ENCODE measurements at regions not wholly inside any gene's neighbourhood (a gene's known extent, or its start where the extent isn't known, plus 50 kb on each side); places are given as distances from the start of the nearest gene placed in this dataset.

DNA sequence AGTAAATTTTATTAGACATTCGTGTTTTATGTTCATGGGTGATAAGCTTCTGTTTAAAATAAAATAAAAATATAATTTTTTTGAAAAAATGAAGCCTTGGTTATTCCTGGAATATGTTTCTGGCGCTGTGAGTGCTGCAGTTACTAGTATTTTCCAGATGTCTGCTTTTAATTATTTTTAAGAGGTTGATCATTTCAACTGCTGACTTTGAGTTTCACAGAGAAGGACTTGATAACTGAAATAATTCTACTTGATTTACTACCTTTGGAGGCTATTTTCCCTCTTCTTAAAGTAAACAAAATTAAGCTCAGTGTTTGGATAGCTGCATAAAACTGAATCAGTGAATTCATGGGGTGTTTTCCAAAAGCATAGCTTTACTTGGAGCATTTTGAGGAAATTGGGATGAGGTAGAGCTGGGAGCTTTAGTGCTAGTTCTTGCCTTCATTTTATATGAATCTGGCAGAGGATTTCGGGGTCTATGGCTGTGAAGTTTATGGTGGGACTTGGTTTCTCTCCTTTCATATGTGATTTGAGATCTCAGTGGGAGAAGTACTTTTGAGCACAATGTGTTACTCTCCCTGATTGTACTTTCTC, 666.5 kb downstream of the DCDC2C start:
- DNase-seq (ENCODE audit: low spot score), result no peak

DNA sequence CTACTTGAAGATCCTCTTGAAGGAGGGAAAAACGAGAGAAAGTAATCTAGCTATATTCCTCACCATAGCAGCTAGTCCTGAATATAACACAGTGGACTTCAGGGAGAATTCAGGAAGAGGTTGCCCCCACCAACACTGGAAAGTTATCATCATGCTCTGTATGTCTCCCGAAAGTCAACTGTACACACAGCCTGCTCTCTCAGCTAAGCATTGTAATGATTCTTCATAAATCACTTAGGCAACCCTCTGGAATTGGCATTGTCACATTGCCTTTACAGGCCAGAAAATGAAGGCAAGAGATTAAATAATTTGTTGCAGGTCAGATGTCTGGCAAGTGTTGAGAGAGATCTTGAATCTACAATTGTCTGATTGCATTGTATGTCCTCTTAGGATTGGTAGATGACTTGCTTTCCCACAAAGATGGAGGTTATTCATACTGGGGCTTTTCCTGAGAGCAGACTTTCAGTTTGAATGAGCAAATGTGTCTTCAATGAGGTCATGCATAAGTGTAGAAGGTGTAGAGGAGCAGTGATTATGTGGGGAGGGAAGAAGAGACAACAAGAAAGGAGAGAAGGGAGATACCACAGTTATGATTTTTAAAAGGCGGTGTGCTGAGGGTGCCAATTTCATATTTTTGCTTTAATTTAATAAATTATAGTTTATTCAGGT, 667.2 kb downstream of the DCDC2C start:
- DNase-seq (ENCODE audit: low spot score), result no peak

DNA sequence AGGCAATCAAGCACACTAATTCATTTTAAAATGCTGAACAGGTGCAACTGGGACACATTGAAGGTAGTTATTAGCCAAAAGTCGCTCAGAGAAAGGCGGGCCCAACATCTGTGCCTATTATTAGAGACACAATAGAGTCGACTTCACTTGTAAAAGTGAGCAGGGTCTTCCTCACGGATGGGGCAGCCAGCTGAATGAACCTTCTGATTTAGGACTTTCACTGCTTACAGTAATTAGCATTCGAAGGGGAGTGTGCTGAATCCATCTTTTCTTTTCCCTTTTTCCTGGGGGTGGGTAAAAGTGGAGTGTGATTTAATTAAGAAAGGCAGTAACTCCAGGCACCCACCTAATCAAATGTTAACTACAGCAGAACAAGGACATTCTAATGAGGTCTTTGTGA, 677.7 kb downstream of the DCDC2C start:
- no peak for DNase-seq (ENCODE audit: low spot score)

DNA sequence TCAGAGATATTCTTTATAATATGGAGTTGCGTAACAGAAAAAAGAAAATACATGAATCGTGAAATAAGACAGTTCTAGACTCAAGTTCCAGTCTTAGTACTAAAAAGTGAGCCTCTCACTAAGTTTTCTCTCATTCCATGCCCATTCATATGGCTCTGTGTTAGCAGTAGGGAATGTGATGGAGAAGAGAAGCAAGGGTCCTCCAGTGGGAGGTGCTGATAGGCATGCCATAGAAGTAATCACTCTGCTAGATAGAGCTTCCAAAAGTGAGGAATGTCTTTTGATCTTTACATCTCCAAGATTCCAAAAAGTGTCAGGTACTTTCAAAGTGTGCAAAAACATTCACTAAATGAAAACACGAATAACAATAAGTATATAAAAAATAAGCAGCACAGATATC, 678.4 kb downstream of the DCDC2C start:
- no peak for DNase-seq (ENCODE audit: low spot score)

DNA sequence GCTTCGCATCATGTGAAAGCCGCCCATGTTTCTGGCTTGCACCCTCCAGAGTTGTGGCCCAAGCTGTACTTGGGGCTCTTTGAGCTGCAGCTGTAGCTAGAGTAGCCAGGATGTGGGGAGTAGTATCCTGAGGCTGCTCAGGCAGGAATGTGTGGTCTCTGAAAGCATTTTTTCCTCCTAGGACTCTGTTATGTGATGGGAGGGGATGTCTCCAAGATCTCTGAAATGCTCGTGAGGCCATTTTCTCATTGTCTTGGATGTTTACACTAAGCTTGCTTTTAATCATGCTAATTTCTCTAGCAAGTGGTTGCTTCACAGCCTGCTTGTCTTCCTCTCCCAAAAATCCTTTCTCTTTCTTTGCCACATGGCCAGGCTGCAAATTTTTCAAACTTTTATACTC, 687.6 kb downstream of the DCDC2C start:
- no peak for DNase-seq (ENCODE audit: low spot score)

DNA sequence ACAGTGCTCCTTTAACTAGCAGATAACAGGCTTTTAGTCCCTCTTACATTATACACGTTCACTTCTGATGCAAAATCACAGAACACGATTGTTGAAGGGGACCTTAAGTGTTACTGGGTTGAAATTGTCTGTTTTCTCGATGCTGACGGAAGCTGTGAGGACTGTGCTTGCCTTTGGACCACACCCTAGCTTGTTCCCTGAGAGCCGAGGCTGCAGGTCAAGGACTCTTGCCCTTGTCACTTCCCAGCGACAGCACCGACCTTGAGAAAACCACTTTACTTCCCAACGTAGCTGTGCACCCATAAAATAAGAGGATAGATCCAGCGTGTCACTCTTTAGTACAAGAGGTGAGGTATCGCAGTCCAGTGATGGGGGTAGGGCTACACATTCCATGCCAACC, 701.0 kb downstream of the DCDC2C start:
- DNase-seq (ENCODE audit: low spot score), result no peak

DNA sequence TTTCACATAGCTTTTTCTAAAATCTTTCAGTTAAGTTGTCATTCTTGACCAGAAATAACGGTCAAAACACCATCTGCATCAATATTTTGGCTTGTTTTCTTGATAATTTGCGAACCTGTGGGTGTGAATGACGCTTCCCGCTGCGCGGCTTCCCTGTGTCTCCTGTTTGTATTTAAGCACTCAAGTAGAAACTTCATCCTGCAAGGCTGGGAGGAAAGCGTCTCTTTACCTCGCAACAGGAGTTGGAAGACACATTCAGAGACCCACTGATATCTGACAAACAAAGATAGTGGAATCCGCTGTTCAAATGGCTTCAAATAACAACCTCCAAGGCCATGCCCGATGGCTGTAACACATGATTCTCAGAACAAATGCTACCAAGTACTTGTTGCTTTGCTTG, 704.9 kb downstream of the DCDC2C start:
- DNase-seq (ENCODE audit: low spot score), result no peak

DNA sequence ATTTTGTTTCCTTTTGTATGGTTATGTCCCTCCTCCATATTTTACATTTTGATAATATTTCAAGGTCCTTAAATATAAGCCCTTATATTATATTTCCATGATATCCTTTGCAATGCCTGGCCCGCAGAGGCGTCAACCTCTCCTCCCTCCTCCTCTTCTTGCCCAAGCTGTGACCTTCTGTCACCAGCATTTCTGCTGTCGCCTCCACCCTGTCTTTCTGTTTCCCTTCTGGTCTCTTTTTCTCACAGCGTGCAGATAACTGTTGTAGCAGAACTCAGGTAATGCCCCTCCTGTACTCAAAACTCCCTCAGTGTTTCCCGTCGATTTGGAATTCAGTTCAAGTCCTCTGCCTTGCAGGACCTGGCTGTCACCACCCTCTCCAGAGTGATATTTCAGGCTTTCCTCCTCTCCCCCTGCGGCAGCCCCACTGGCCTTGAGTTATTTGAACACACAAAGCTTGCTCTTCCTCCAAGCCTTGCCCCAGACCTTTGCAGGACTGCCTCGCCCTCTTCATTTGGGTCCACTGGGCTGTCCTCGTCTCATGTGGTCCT, 709.3 kb downstream of the DCDC2C start:
- no peak for DNase-seq (ENCODE audit: low spot score)

DNA sequence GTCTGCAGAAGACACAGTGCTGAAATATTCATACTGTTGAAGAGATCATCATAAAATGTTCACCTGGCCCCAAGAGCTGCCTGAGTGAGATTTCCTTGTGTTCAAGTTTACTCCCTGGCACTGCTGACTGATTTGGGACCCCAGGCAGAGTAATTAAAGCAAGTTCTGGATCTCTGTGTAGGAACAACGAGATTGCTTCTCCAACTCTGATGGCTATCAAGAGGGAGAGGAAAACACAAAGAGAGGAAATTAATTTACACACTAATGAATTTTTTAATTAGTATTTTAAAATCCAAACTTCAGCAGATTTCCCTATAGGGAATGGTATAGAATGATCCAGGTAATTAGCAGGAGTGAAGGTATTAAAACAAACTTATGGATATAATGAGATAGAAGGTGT, 711.8 kb downstream of the DCDC2C start:
- DNase-seq (ENCODE audit: low spot score), result no peak

DNA sequence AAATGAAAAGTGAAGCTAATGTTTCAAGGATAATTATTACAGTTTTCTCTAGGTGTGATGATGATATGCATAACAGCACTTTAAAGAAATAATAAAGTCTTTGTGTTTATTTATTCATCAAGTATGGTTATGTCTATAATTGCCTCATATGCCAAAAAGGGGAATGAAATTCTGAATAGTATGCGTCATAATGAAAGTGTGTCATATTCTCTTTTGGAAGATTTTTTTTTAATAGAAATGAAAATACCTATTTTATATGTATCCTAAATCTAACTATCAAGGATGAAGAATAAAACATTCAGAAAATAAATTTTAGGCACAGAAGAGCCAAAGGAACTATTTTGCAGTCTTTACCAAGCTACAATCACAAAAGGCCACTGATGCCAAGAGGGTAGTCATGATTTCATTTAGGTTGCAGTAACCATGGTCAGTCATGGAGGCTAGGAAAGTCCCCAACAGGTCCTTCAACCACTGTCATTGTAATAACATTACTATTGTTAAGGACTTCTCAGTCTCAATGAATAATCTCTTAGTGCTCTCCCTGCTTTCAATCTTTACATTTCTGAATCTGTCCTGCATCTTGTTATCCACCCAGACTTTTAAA, 712.5 kb downstream of the DCDC2C start:
- DNase-seq (ENCODE audit: low spot score), result no peak

DNA sequence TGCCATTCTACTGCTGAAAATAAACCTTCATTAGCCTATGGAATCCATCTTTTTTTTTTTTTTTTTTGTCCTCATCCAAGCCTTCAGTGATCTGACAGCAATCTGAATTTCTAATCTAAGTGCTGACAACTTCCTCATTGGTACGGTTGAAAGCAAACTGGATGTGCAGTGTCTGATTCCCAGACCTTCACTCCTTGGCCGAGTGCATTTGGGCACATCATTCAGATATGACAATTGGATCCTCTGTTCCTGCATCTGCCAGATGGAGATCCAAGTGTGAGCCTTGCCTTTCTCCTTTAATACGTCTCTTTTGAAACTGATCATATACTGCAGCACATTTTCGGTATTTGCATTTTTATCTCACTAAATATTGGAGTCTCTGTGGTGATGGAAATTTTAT, 713.1 kb downstream of the DCDC2C start:
- no peak for DNase-seq (ENCODE audit: low spot score)

DNA sequence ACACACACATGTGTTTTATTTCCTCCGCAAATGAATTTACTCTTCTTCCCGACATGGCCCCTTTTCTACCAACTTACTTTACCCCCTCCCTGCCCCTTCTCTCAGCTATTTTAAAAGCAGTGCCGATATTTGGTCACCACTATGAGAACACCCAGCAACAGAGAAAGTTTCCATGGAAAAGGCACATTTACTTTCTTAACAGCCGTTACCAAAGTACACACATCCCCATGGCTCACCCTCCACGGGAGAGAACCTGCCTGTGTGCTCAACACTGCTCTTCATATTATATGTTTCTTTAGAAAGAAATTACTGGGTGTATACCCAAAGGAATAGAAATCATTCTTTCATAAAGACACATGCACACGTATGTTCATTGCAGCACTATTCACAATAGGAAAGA, 714.4 kb downstream of the DCDC2C start:
- DNase-seq (ENCODE audit: low spot score), result no peak

DNA sequence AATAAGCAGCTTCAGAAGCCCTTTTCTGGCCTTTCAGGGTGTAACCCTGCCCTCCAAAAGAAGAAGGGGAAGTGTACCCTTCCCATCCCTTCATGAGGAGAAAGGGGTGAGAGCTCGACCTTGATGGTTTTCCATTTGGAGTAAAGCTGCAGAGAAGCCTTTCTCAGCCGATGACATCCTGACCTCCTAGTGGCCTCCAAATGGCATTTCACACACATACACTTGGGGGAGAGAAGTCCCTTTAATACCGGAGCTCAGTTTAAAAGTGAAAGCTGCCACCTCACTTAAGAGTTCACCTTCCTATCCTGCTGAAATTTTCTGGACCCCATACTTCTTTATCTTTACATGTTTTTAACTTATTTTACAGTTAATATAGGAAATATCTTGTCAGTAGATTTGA, 716.7 kb downstream of the DCDC2C start:
- DNase-seq (ENCODE audit: low spot score), result no peak

DNA sequence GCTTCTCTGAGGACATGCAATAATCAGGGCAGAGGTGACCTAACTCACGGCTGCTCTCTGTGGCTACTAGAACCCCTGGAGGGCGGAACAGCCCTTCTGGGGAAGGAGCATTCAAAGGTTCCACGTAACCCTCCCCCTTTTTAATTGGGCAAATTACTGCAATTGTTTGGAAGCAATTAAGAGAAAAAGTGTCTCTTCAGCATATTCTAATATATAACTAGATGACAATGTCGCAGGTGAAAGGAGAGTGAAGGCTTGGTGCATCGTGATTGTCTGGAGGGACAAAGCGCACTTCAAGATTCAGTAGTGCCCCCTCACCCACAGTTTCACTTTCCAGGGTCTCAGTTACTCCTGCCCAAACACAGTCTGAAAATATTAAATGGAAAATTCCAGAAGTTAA, 720.8 kb downstream of the DCDC2C start:
- DNase-seq (ENCODE audit: low spot score), result no peak

DNA sequence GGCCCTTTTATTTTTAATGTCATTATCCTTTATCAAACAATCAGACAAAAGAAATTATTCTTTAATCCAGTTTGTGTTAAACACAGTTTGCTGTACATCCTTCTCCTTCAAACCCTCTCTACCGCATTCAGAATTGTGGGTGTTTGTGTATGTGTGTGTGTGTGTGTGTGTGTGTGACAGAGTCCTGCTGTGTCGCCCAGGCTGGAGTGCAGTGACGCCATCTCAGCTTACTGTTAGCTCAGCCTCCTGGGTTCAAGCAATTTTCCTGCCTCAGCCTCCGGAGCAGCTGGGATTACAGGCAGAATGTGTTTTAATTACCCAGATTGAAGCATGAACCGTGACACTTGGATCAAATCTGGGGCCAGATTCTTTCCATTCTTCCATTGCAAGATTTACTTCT, 723.7 kb downstream of the DCDC2C start:
- DNase-seq (ENCODE audit: low spot score), result no peak

DNA sequence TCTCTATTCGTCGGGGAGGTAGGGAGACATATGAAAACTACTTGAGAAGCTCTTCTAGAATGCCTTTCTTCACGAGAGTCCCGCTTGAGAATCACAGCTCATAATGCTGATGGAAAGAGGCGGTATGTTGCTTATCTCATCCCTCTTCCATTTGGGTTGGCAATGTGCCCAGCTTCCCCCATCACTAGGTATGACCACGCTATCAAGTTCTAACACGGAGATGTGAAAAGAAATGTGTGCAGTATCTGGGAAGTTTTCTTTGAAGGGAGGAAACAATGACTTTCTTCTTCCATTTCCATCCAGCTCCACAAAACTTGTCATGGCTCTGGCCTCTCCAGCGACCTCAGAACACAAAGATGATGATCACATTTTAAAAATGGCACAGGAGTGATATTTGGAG, 742.4 kb downstream of the DCDC2C start:
- DNase-seq (ENCODE audit: low spot score), result no peak

DNA sequence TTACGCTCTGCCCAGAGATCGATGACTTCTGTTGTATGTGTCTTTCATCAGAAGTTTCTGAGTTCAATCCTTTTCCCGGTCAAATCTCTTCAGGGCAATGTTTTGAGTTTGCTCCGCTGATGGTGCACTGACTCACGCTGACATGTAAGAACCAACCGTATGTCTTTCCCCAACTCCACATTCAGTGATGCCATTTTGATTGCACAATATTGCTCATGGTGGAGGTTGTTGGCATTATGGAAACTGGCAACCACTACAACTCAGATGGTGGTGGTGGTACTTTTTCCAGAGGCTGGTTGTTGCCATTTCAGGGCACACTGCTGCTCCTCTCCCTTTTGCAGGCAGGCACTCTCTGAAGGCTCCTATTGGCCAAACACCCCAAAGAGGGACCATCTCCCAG, 751.5 kb downstream of the DCDC2C start:
- DNase-seq (ENCODE audit: low spot score), result no peak

DNA sequence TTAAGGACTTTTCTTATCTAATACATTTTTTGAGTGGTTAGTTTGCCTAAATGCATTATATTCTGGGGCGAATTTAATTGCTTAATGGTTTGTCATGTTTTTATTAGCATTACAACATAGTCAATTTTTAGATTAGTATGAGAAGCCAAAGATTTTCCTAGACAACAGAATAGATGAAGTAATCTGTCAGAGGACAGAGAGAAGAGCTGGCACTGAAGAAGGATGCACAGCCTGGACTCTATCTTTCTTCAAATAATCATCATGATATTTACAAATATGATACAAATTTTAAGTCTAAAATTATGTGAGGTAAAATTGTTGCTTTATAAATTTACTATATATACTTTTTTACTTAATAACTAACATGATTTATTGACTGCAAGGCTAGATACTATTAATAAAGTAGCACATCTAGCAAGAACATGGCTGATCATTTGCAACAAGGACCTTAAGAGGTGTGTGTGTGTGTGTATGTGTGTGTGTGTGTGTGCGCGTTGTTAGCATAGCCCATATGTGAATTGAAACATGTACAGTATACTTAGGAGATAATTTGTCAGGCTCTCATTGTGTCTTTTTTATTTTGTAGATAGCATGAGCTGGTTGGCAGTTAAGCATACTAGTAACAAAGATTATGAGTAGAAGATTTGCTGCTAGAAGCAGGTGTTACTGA, 752.2 kb downstream of the DCDC2C start:
- no peak for DNase-seq (ENCODE audit: low spot score)

DNA sequence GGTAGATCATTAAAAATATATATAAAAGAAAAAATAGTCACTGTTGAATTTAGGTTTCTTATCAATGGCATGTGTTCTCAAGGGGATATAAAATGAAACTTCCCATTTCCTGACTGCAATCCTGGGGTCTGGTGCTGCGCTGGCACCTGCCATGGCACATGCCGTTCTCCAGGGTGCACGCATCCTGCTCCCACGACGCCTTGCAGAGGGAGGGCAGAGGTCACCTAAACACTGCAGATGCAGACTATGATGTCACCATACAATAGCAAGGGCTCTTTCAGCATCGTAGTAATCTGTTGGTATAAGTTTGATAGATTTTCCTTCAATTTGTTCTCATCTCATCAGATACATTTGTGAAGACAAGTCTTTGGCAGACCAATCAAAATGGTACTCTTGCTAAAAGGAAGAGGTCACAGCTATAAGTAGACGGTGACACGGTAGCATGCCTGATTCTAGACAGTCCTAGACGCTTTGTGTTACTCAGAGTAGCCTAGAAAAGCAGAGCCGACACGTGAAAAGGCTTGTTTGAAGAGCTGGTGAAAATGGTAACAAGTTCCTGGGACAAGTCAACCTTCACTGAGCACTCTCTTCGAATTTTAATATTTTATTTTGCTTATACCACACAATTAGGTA, 761.4 kb downstream of the DCDC2C start:
- no peak for DNase-seq (ENCODE audit: low spot score)

DNA sequence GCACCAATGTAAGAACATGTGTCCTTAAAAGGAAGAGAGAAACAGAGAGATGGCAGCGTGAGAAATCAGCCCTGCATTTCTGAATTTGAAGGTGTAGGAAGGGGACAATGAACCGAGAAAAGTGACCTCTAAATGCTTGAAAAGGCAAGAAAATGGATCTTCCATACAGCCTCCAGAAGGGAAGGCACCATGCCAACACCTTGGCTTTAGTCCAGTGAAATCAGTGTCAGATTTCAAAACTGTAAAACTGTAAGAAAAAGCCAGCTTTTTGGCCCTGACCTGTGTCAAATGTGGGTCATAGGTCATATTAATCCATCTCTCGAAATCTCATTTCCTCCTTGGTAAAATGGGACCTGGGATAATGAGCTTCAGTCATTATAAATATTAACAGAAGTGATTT, 762.3 kb downstream of the DCDC2C start:
- DNase-seq (ENCODE audit: low spot score), result no peak

DNA sequence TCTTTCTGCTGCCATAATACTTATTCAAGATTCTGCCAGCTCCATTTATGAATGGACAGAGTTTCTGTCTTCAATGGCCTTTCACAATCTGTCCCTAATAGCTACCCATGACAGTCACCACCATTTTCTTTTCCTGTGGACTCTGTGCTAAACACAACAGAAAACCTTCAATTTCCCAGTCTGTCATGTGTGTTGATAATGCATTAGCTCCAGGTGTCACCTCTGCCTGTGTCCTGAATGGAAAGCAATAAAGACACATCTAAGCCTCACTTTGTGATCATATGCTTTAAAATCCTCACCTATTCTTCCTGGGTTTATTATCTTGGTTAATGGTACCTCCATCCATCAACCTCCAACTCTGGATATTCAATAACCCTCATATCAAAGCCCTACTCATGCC, 772.2 kb downstream of the DCDC2C start:
- DNase-seq (ENCODE audit: low spot score), result no peak

DNA sequence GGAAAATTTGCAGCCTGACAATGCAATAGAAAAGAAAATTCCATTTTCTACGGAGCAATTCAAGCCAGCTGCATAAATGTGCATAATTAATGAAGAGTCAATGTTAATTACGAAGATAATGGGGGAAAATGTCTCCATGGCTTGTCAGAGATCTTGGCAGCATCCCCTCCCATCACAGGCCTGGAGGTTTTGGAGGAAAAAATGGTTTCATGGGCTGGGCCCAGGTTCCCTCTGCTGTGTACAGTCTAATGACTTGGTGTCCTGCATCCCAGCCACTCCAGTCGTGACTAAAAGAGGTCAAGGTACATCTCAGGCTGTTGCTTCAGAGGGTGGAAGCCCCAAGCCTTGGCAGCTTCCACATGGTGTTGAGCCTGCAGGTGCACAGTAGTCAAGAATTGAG, 779.7 kb downstream of the DCDC2C start:
- DNase-seq (ENCODE audit: low spot score), result no peak

DNA sequence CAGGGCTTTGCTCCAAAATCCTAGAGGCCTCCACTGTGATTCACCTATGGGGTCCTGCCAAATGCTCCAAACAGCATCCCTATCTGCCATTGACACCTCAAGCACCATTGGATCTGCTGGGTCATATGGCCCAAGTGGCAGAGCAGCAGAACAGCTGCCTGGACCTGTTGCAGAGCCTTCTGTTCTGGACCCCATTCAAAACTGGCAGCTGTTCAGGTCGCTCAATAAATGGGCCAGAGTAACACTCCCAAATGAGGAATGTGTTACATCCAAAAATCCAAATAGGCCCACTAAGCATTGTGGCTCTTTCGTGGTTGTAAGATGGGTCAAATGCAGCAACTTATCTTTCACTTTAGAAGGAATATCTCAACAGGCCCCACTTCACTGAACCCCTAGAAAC, 783.6 kb downstream of the DCDC2C start:
- no peak for DNase-seq (ENCODE audit: low spot score)

All from HuH-7 (cell line).